K562 (cell line): ENCODE measurements at regions not wholly inside any gene's neighbourhood (a gene's known extent, or its start where the extent isn't known, plus 50 kb on each side); places are given as distances from the start of the nearest gene placed in this dataset.

Source experiments
- ATAC-seq: fragments of 200-7000 bp; cut with Tn5 transposase; 3 replicates; pipeline ENCODE4 v1.9.1; 2020; ENCODE audit warnings: moderate library complexity
- BruUV-seq: library from RNA; stranded (reverse); fragments of 400-500 nt; replicated peaks from 2 replicates; lab custom pipeline; 2021; lab: Mats Ljungman, UMichigan
- CTCF ChIA-PET: fragments of 300-600 bp; formaldehyde crosslinking; extraction: SDS; loops from one replicate; lab custom pipeline; 2021; ENCODE audit warnings: low intra/inter-chr PET ratio; lab: Yijun Ruan, JAX
- POLR2A ChIA-PET: fragments of 300-600, 350-650 bp; sonication (Branson Sonifier 250); formaldehyde crosslinking; extraction: SDS; loops from one replicate; lab custom pipeline; 2021; ENCODE audit warnings: antibody characterized with exemption, inconsistent platforms; lab: Yijun Ruan, JAX
- DNase-seq, 4 experiments: peaks; one replicate each; pipeline versions ENCODE4 v3.0.0 to v3.0.0-alpha.2; 2011 to 2018; ENCODE audit warnings: low spot score in 3 of 4, mixed read lengths in 3 of 4; ENCODE audit errors: extremely low read depth in 1 of 4
- FAIRE-seq: peaks from 2 replicates; lab custom pipeline; 2011; peaks lifted over from hg19 to GRCh38; lab: Jason Lieb, UNC
- H2AFZ ChIP-seq: 2 replicates; pipeline ENCODE4 v1.6.0; 2011; ENCODE audit warnings: low read depth, low read length, control low read depth, inconsistent platforms
- H3K27ac ChIP-seq: fragments of 200-600 bp; 3 replicates; pipeline ENCODE4 v1.8.0; 2011; ENCODE audit warnings: low read depth, mild to moderate bottlenecking, control low read depth, inconsistent platforms, low read length, moderate library complexity, mixed read lengths; ENCODE audit errors: extremely low read depth
- H3K27me3 ChIP-seq, 2 experiments: fragments of 300-600 bp in 1 of 2; 2 replicates in 1 of 2; 3 replicates in 1 of 2; pipeline versions ENCODE4 v1.6.0 to v1.8.0; 2011; ENCODE audit warnings: inconsistent platforms in 2 of 2, low read length in 2 of 2, mild to moderate bottlenecking in 1 of 2, mixed read lengths in 1 of 2, moderate library complexity in 1 of 2; ENCODE audit not compliant: control insufficient read depth in 2 of 2, insufficient read depth in 2 of 2
- H3K36me3 ChIP-seq: fragments of 300-600 bp; 3 replicates; pipeline ENCODE4 v1.8.0; 2011; ENCODE audit warnings: mild to moderate bottlenecking, low read length, inconsistent platforms; ENCODE audit not compliant: control insufficient read depth, insufficient read depth
- H3K4me1 ChIP-seq, 2 experiments: fragments of 200-600 bp in 1 of 2; replicated peaks in 1 of 2; 2 replicates in 1 of 2; 3 replicates in 1 of 2; pipeline versions ENCODE4 v1.5.1 to v1.8.0; 2011; ENCODE audit warnings: inconsistent platforms in 2 of 2, low read length in 2 of 2, mild to moderate bottlenecking in 1 of 2, mixed read lengths in 1 of 2, moderate library complexity in 1 of 2; ENCODE audit not compliant: control insufficient read depth in 2 of 2, insufficient read depth in 2 of 2
- H3K4me2 ChIP-seq: 2 replicates; pipeline ENCODE4 v1.6.1; 2011; ENCODE audit warnings: low read length, control low read depth, inconsistent platforms, mixed read lengths; ENCODE audit not compliant: insufficient read depth
- H3K4me3 ChIP-seq: fragments of 200-600 bp; sonication (generic), shearing (Covaris generic); 2 replicates; pipeline ENCODE4 v1.5.1; 2016; ENCODE audit warnings: control low read depth, inconsistent platforms
- H3K79me2 ChIP-seq: fragments of 200-600 bp; 3 replicates; pipeline ENCODE4 v1.8.0; 2011; ENCODE audit warnings: low read length, inconsistent platforms; ENCODE audit not compliant: control insufficient read depth, insufficient read depth
- H3K9ac ChIP-seq, 2 experiments: 2 replicates each; pipeline versions ENCODE4 v1.6.0 to v1.6.1; 2011; ENCODE audit warnings: low read depth in 2 of 2, low read length in 2 of 2, control low read depth in 1 of 2, inconsistent platforms in 1 of 2, mild to moderate bottlenecking in 1 of 2, mixed read lengths in 1 of 2; ENCODE audit not compliant: insufficient read depth in 1 of 2
- H3K9me1 ChIP-seq: one replicate; pipeline ENCODE4 v1.6.0; 2011; ENCODE audit warnings: inconsistent platforms, mild to moderate bottlenecking, low read length, moderate library complexity; ENCODE audit not compliant: control insufficient read depth, insufficient read depth
- H3K9me3 ChIP-seq: replicated peaks from 2 replicates; pipeline ENCODE4 v1.5.1; 2011; ENCODE audit warnings: low read depth, low read length, inconsistent platforms; ENCODE audit not compliant: control insufficient read depth, insufficient read depth
- H4K20me1 ChIP-seq: replicated peaks from 2 replicates; pipeline ENCODE4 v1.6.1; 2011; ENCODE audit warnings: low read length, inconsistent platforms, mixed read lengths; ENCODE audit not compliant: control insufficient read depth, insufficient read depth
- GTF2A2 ChIP-seq: IDR thresholded peaks from 2 replicates; pipeline ENCODE4 v1.6.1; 2016; ENCODE audit warnings: mild to moderate bottlenecking, missing genetic modification characterization, missing compliant biosample characterization
- GTF2B ChIP-seq: IDR thresholded peaks from 2 replicates; pipeline ENCODE4 v1.6.1; 2011; ENCODE audit not compliant: insufficient read length; ENCODE audit errors: extremely low read depth
- HLTF ChIP-seq: fragments of 450-650 bp; IDR thresholded peaks from 2 replicates; pipeline ENCODE4 v1.6.1; 2016
- KDM2B ChIP-seq: fragments of 250-450 bp; sonication (Bioruptor Pico); IDR thresholded peaks from 2 replicates; pipeline ENCODE4 v1.8.0; 2021; ENCODE audit warnings: mild to moderate bottlenecking, moderate library complexity
- NFATC3 ChIP-seq: fragments of 450-650 bp; IDR thresholded peaks from 2 replicates; pipeline ENCODE4 v1.6.1; 2017; ENCODE audit warnings: mild to moderate bottlenecking
- NR3C1 ChIP-seq: sonication (generic); formaldehyde crosslinking; IDR thresholded peaks from 2 replicates; pipeline ENCODE4 v1.8.1; 2022; ENCODE audit warnings: missing genetic modification reagents
- SMC3 ChIP-seq: conservative IDR thresholded peaks from 2 replicates; pipeline ENCODE4 v1.6.1; 2011; ENCODE audit warnings: low read depth, low read length, improper control_type of control experiment; ENCODE audit not compliant: insufficient read depth
- UBTF ChIP-seq, 2 experiments: IDR thresholded peaks; 2 replicates each; pipeline ENCODE4 v1.6.1; 2012; ENCODE audit warnings: improper control_type of control experiment in 2 of 2, low read depth in 2 of 2, low read length in 2 of 2, borderline replicate concordance in 1 of 2
- WGBS: fragments of 100-300 bp; shearing (Covaris generic); methylation state at CpG from one replicate; pipeline ENCODE4 v1.1.6; 2016; ENCODE audit warnings: low coverage, mixed read lengths; ENCODE audit not compliant: insufficient coverage; ENCODE audit errors: missing lambda C conversion rate; 5-methylcytosine and 5-hydroxymethylcytosine counted together
- in situ Hi-C: fragments of 300-500 bp; cut with MboI; formaldehyde crosslinking; loops from 4 replicates; pipeline ENCODE4 v1.15.0; 2018; ENCODE audit warnings: inconsistent platforms, mixed read lengths
- intact Hi-C: fragments of 100-400 bp; cut with micrococcal nuclease; formaldehyde crosslinking; loops from 2 replicates; pipeline ENCODE4 v1.14.2; 2022

- WGBS, result 0% methylated on average over 4 of the region's 4 CpGs
- Histone ChIP-seq H2AFZ (no peak overlapping the region), H3K9me3 (no peaks in the 10 kb centered on the region), H3K36me3 (no peaks in the 10 kb centered on the region), H4K20me1 (peaks cover 7% of the 10 kb centered on the region; the same call in 1 of the 2 replicates), H3K4me2 (no peak overlapping the region), H3K4me3 (no peak overlapping the region), H3K79me2 (no peaks in the 10 kb centered on the region), H3K27ac (no peak overlapping the region), H3K9ac (no peak overlapping the region), H3K4me1 (no peaks in the 10 kb centered on the region), H3K9me1 (no peaks in the 10 kb centered on the region), H3K27me3 (peaks cover 8 to 20% of the 10 kb centered on the region in 2 experiments; a peak in 3 of 5 replicates)
- BruUV-seq, result no TSS peak
- intact Hi-C loops (no loop called here), in situ Hi-C loops (no loop called here)
- no peak for ATAC-seq
- CTCF ChIA-PET, result no interaction called here
- POLR2A ChIA-PET, result no interaction called here
- no peak for FAIRE-seq
- no peak for DNase-seq
- TF ChIP-seq GTF2A2 (tag) (no peak), NFATC3 (no peak), NR3C1 (CRISPR knock-in tag) (no peak), KDM2B (no peak), HLTF (no peak), GTF2B (no peak), SMC3 (no peak), UBTF (IDR thresholded peaks at IDR 0.05; ENCODE audit: borderline replicate concordance in 1 of 2, low read depth in 2 of 2, low read length in 2 of 2) (no peak)
- TF ChIP-seq, all 486 proteins: peak for 0
Observed at GRCh38 chr4:151858356-151858755, 97.5 kb upstream of the GATB start.
